Fibroblast of lung (primary cell): ENCODE measurements at regions not wholly inside any gene's neighbourhood (a gene's known extent, or its start where the extent isn't known, plus 50 kb on each side); places are given as distances from the start of the nearest gene placed in this dataset.

ENCODE experiments used
- DNase-seq, 2 donors: peaks; one replicate each; pipeline versions ENCODE4 v3.0.0 to v3.0.0-alpha.2; 2010; ENCODE audit warnings: low read depth in 2 of 2
- H2AFZ ChIP-seq: 2 replicates; pipeline ENCODE4 v1.5.1; 2012; ENCODE audit warnings: low read length, control low read depth, inconsistent platforms
- H3K27ac ChIP-seq: 2 replicates; pipeline ENCODE4 v1.5.1; 2011; ENCODE audit warnings: low read length, control low read depth; ENCODE audit not compliant: insufficient read depth
- H3K27me3 ChIP-seq: 2 replicates; pipeline ENCODE4 v1.5.1; 2011; ENCODE audit warnings: mild to moderate bottlenecking, low read length; ENCODE audit not compliant: control insufficient read depth, insufficient read depth
- H3K36me3 ChIP-seq: 2 replicates; pipeline ENCODE4 v1.5.1; 2011; ENCODE audit warnings: low read length; ENCODE audit not compliant: control insufficient read depth, insufficient read depth
- H3K4me1 ChIP-seq: 2 replicates; pipeline ENCODE4 v1.5.1; 2011; ENCODE audit warnings: low read length; ENCODE audit not compliant: control insufficient read depth, insufficient read depth; ENCODE audit errors: extremely low read depth
- H3K4me2 ChIP-seq: 2 replicates; pipeline ENCODE4 v1.5.1; 2011; ENCODE audit warnings: low read length, control low read depth; ENCODE audit not compliant: insufficient read depth; ENCODE audit errors: extremely low read depth
- H3K4me3 ChIP-seq, 4 experiments: fragments of 200-600 bp in 1 of 4; sonication (generic) in 1 of 4; replicated peaks in 1 of 4; 2 replicates each; pipeline ENCODE4 v1.5.1; 2011 to 2016; ENCODE audit warnings: low read length in 4 of 4, low read depth in 3 of 4, mild to moderate bottlenecking in 3 of 4, control low read depth in 2 of 4, inconsistent platforms in 1 of 4, mixed read lengths in 1 of 4; ENCODE audit not compliant: insufficient read depth in 1 of 4; ENCODE audit errors: control extremely low read depth in 1 of 4
- H3K79me2 ChIP-seq: 2 replicates; pipeline ENCODE4 v1.5.1; 2012; ENCODE audit warnings: mild to moderate bottlenecking, low read length, inconsistent platforms; ENCODE audit not compliant: control insufficient read depth, insufficient read depth
- H3K9ac ChIP-seq: 2 replicates; pipeline ENCODE4 v1.5.1; 2011; ENCODE audit warnings: mild to moderate bottlenecking, low read length, control low read depth; ENCODE audit not compliant: insufficient read depth
- H3K9me3 ChIP-seq: 2 replicates; pipeline ENCODE4 v1.5.1; 2012; ENCODE audit warnings: low read depth, low read length; ENCODE audit not compliant: control insufficient read depth, insufficient read depth
- H4K20me1 ChIP-seq: 2 replicates; pipeline ENCODE4 v1.5.1; 2011; ENCODE audit warnings: low read length; ENCODE audit not compliant: control insufficient read depth, insufficient read depth; ENCODE audit errors: extremely low read depth
- CTCF ChIP-seq, 2 donors: IDR thresholded peaks in 1 of 2; conservative IDR thresholded peaks in 1 of 2; 1 replicate in 1 of 2; 2 replicates in 1 of 2; pipeline ENCODE4 v1.5.1; 2011 to 2012; ENCODE audit warnings: low read length in 2 of 2, control low read depth in 1 of 2, inconsistent platforms in 1 of 2, low read depth in 1 of 2, mild to moderate bottlenecking in 1 of 2
- EZH2 ChIP-seq: IDR thresholded peaks from 2 replicates; pipeline ENCODE4 v1.5.1; 2012; ENCODE audit warnings: low read length, control low read depth, mild to moderate bottlenecking; ENCODE audit errors: missing control alignments

GRCh38 chr2:179351057-179351456, 86.4 kb upstream of the SESTD1 start:
- Histone ChIP-seq H3K9me3 (no peaks in the 10 kb centered on the region), H3K4me3 (no peak overlapping the region), H3K4me2 (no peak overlapping the region), H3K9ac (no peak overlapping the region), H3K36me3 (no peaks in the 10 kb centered on the region), H3K4me1 (no peaks in the 10 kb centered on the region), H3K27ac (no peak overlapping the region), H3K27me3 (no peaks in the 10 kb centered on the region), H3K79me2 (no peaks in the 10 kb centered on the region), H2AFZ (no peak overlapping the region), H4K20me1 (no peaks in the 10 kb centered on the region)
- no peak for DNase-seq
- TF ChIP-seq EZH2 (no peak), CTCF (conservative IDR thresholded peaks at IDR 0.05 in 1 of 2, IDR thresholded peaks at IDR 0.05 in 1 of 2; ENCODE audit: low read depth in 1 of 2, low read length in 2 of 2) (no peak)

- Histone ChIP-seq H3K27me3 (no peaks in the 10 kb centered on the region), H3K4me3 (no peak overlapping the region), H3K79me2 (no peaks in the 10 kb centered on the region), H2AFZ (no peak overlapping the region), H3K27ac (no peak overlapping the region), H4K20me1 (no peaks in the 10 kb centered on the region), H3K36me3 (no peaks in the 10 kb centered on the region), H3K9ac (no peak overlapping the region), H3K9me3 (no peaks in the 10 kb centered on the region), H3K4me1 (no peaks in the 10 kb centered on the region), H3K4me2 (no peak overlapping the region)
- no peak for DNase-seq
- TF ChIP-seq EZH2 = no peak
- TF ChIP-seq CTCF (conservative IDR thresholded peaks at IDR 0.05 in 1 of 2, IDR thresholded peaks at IDR 0.05 in 1 of 2; ENCODE audit: low read depth in 1 of 2, low read length in 2 of 2) = no peak
Measured at GRCh38 chr2:179349670-179350303, 85.2 kb upstream of the SESTD1 start.

GRCh38 chr2:179348906-179349305, 84.3 kb upstream of the SESTD1 start:
- H3K9me3 ChIP-seq = no peaks in the 10 kb centered on the region
- no peak for TF ChIP-seq EZH2
- no peak for TF ChIP-seq CTCF (conservative IDR thresholded peaks at IDR 0.05 in 1 of 2, IDR thresholded peaks at IDR 0.05 in 1 of 2; ENCODE audit: low read depth in 1 of 2, low read length in 2 of 2)
- no peaks in the 10 kb centered on the region for H4K20me1 ChIP-seq
- no peaks in the 10 kb centered on the region for H3K36me3 ChIP-seq
- no peak for DNase-seq
- no peak overlapping the region for H3K4me2 ChIP-seq
- no peaks in the 10 kb centered on the region for H3K27me3 ChIP-seq
- H2AFZ ChIP-seq = no peak overlapping the region
- no peak overlapping the region for H3K4me3 ChIP-seq
- H3K4me1 ChIP-seq = no peaks in the 10 kb centered on the region
- no peak overlapping the region for H3K9ac ChIP-seq
- H3K27ac ChIP-seq = no peak overlapping the region
- no peaks in the 10 kb centered on the region for H3K79me2 ChIP-seq
